ENCODE measurements at regions not wholly inside any gene's neighbourhood (a gene's known extent, or its start where the extent isn't known, plus 50 kb on each side); places are given as distances from the start of the nearest gene placed in this dataset.

DNA sequence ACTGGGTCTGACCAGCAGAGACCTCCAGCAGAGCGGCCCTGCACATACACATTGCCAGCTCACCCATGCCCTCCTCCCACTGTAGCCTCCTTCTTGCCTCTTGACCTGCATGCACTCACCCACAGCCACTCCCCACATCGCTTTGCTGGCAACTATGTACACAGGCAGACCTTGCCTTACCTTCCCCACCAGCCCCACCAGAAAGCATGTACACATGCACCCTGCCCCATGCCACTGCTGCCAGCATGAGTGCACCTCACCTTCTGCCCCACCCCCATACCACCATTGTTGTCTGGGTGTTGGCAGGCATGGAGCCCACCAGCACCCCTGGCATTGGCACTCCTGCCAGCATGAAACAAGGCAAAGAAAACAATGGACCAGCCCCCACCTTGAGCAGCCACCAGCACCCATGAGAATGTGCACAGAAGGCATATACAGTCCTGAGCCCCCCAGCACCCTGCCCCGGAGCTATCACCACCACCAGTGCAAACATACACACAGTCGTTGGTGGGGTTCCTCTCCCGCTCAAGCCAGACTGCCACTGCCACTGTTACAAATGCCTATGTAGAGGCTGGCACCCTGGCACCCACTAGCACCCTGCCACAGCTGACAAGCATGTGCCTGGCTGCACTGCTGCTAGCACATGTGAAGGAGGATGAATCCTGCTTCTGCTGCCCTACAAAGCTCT is 171.4 kb upstream of the NR4A3 start:
- TF ChIP-seq, protein P1, sequence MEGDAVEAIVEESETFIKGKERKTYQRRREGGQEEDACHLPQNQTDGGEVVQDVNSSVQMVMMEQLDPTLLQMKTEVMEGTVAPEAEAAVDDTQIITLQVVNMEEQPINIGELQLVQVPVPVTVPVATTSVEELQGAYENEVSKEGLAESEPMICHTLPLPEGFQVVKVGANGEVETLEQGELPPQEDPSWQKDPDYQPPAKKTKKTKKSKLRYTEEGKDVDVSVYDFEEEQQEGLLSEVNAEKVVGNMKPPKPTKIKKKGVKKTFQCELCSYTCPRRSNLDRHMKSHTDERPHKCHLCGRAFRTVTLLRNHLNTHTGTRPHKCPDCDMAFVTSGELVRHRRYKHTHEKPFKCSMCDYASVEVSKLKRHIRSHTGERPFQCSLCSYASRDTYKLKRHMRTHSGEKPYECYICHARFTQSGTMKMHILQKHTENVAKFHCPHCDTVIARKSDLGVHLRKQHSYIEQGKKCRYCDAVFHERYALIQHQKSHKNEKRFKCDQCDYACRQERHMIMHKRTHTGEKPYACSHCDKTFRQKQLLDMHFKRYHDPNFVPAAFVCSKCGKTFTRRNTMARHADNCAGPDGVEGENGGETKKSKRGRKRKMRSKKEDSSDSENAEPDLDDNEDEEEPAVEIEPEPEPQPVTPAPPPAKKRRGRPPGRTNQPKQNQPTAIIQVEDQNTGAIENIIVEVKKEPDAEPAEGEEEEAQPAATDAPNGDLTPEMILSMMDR (IDR thresholded peaks at IDR 0.05): no peak
- TF ChIP-seq POLR2AphosphoS5 (IDR thresholded peaks at IDR 0.05): no peak
- TF ChIP-seq POLR2A (IDR thresholded peaks at IDR 0.05): no peak
